Neural progenitor cell (in vitro differentiated cells): ENCODE measurements at regions not wholly inside any gene's neighbourhood (a gene's known extent, or its start where the extent isn't known, plus 50 kb on each side); places are given as distances from the start of the nearest gene placed in this dataset.

Experiments used
- DNase-seq: peaks from one replicate; pipeline ENCODE4 v3.0.0-alpha.2; 2016; ENCODE audit warnings: low spot score
- H2AFZ ChIP-seq: fragments of 200-600 bp; sonication (generic); replicated peaks from 2 replicates; pipeline ENCODE4 v1.6.1; 2016; ENCODE audit warnings: antibody characterized with exemption
- H3F3A ChIP-seq: fragments of 200-600 bp; sonication (generic); 2 replicates; pipeline ENCODE4 v1.6.1; 2016; ENCODE audit warnings: antibody characterized with exemption, low read depth
- H3K27ac ChIP-seq: fragments of 200-600 bp; sonication (generic); 2 replicates; pipeline ENCODE4 v1.5.1; 2016; ENCODE audit warnings: mild to moderate bottlenecking
- H3K27me3 ChIP-seq: fragments of 200-600 bp; sonication (generic); 2 replicates; pipeline ENCODE4 v1.6.1; 2016; ENCODE audit warnings: mild to moderate bottlenecking, moderate library complexity
- H3K36me3 ChIP-seq: fragments of 200-600 bp; sonication (generic); 2 replicates; pipeline ENCODE4 v1.5.1; 2016
- H3K4me1 ChIP-seq: fragments of 200-600 bp; sonication (generic); 2 replicates; pipeline ENCODE4 v1.6.1; 2016; ENCODE audit warnings: mixed run types
- H3K4me2 ChIP-seq: fragments of 200-600 bp; sonication (generic); 2 replicates; pipeline ENCODE4 v1.6.1; 2016
- H3K4me3 ChIP-seq: fragments of 200-600 bp; sonication (generic); 2 replicates; pipeline ENCODE4 v1.5.1; 2016
- H3K79me2 ChIP-seq: fragments of 200-600 bp; sonication (generic); 2 replicates; pipeline ENCODE4 v1.6.1; 2016; ENCODE audit warnings: low read depth
- H3K9ac ChIP-seq: fragments of 200-600 bp; sonication (generic); 2 replicates; pipeline ENCODE4 v1.6.1; 2016
- H3K9me3 ChIP-seq: fragments of 200-600 bp; sonication (generic); 2 replicates; pipeline ENCODE4 v1.5.1; 2016; ENCODE audit warnings: low read depth
- H4K20me1 ChIP-seq: fragments of 200-600 bp; sonication (generic); 2 replicates; pipeline ENCODE4 v1.6.1; 2016; ENCODE audit warnings: low read depth
- H3K27ac Mint-ChIP-seq: 3 replicates; pipeline ENCODE4 v1.8.0; 2021; ENCODE audit warnings: mixed read lengths
- H3K27me3 Mint-ChIP-seq: 2 replicates; pipeline ENCODE4 v1.8.0; 2022; ENCODE audit warnings: low read depth, mild to moderate bottlenecking, inconsistent platforms, moderate library complexity, mixed read lengths; ENCODE audit not compliant: insufficient read depth
- H3K36me3 Mint-ChIP-seq: 3 replicates; pipeline ENCODE4 v1.8.0; 2021; ENCODE audit warnings: mixed read lengths
- H3K4me1 Mint-ChIP-seq: 3 replicates; pipeline ENCODE4 v1.8.0; 2021; ENCODE audit warnings: mixed read lengths
- H3K4me3 Mint-ChIP-seq: 3 replicates; pipeline ENCODE4 v1.8.0; 2021; ENCODE audit warnings: mild to moderate bottlenecking, moderate library complexity, mixed read lengths
- H3K9me3 Mint-ChIP-seq: 3 replicates; pipeline ENCODE4 v1.8.0; 2020; ENCODE audit warnings: mixed read lengths
- EZH2 ChIP-seq: fragments of 200-600 bp; sonication (generic); IDR thresholded peaks from 2 replicates; pipeline ENCODE4 v1.6.1; 2017; ENCODE audit warnings: antibody characterized with exemption, mild to moderate bottlenecking, moderate library complexity
- EZH2phosphoT487 ChIP-seq: fragments of 200-600 bp; sonication (generic); IDR thresholded peaks from 2 replicates; pipeline ENCODE4 v1.6.1; 2017; ENCODE audit warnings: antibody characterized with exemption
- TF ChIP-seq, protein P1 (sequence below): fragments of 200-600 bp; sonication (generic); IDR thresholded peaks from 2 replicates; pipeline ENCODE4 v1.5.1; 2017; ENCODE audit warnings: antibody characterized with exemption, mild to moderate bottlenecking

- no peaks in the 10 kb centered on the region for H3K36me3 ChIP-seq
- H3K4me3 Mint-ChIP-seq: no peak overlapping the region
- no peaks in the 10 kb centered on the region for H3K27me3 Mint-ChIP-seq
- no peaks in the 10 kb centered on the region for H3K9me3 ChIP-seq
- H3K9ac ChIP-seq: no peak overlapping the region
- no peaks in the 10 kb centered on the region for H3K4me1 ChIP-seq
- no peaks in the 10 kb centered on the region for H4K20me1 ChIP-seq
- no peaks in the 10 kb centered on the region for H3K27me3 ChIP-seq
- TF ChIP-seq, protein P1, sequence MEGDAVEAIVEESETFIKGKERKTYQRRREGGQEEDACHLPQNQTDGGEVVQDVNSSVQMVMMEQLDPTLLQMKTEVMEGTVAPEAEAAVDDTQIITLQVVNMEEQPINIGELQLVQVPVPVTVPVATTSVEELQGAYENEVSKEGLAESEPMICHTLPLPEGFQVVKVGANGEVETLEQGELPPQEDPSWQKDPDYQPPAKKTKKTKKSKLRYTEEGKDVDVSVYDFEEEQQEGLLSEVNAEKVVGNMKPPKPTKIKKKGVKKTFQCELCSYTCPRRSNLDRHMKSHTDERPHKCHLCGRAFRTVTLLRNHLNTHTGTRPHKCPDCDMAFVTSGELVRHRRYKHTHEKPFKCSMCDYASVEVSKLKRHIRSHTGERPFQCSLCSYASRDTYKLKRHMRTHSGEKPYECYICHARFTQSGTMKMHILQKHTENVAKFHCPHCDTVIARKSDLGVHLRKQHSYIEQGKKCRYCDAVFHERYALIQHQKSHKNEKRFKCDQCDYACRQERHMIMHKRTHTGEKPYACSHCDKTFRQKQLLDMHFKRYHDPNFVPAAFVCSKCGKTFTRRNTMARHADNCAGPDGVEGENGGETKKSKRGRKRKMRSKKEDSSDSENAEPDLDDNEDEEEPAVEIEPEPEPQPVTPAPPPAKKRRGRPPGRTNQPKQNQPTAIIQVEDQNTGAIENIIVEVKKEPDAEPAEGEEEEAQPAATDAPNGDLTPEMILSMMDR: no peak
- TF ChIP-seq EZH2phosphoT487 (no peak), EZH2 (no peak)
- H3K27ac ChIP-seq: no peak overlapping the region
- H3K9me3 Mint-ChIP-seq: no peaks in the 10 kb centered on the region
- H3K4me3 ChIP-seq: no peak overlapping the region
- DNase-seq: no peak
- H3K27ac Mint-ChIP-seq: no peak overlapping the region
- H2AFZ ChIP-seq: no peak overlapping the region
- H3K4me2 ChIP-seq: no peak overlapping the region
- no peaks in the 10 kb centered on the region for H3K4me1 Mint-ChIP-seq
- H3F3A ChIP-seq: no peaks in the 10 kb centered on the region
- H3K79me2 ChIP-seq: no peaks in the 10 kb centered on the region
- H3K36me3 Mint-ChIP-seq: no peaks in the 10 kb centered on the region
Measured at GRCh38 chr13:105878119-105878700, 657.3 kb downstream of the EFNB2 start.

- H3K4me3 Mint-ChIP-seq: no peak overlapping the region
Measured at GRCh38 chr13:105874814-105875213, 660.6 kb downstream of the EFNB2 start.

DNA sequence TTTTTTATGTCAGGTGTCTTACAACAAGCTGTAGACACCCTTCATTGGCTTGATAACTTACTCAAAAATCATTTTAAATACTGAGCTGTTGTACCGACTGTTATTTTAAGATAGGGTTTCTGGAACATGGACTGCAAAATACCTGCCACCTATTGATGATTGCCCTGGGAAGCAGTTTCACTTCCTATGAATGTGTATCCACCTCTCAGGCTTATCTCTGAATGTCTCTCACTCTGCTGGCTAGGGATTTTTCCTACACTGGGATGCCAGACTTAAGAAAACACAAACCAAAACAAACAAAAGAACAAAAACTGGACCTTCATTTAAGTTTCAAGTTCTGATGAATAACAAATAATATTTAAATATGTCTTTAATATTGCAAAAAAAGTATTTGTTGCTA is 663.7 kb downstream of the EFNB2 start:
- Histone ChIP-seq H3K4me1 (no peaks in the 10 kb centered on the region), H3K4me3 (no peak overlapping the region), H4K20me1 (no peaks in the 10 kb centered on the region), H3K79me2 (no peaks in the 10 kb centered on the region), H3F3A (no peaks in the 10 kb centered on the region), H3K27ac (no peak overlapping the region), H3K36me3 (no peaks in the 10 kb centered on the region), H3K9me3 (no peaks in the 10 kb centered on the region), H2AFZ (no peak overlapping the region), H3K9ac (no peak overlapping the region), H3K4me2 (no peak overlapping the region), H3K27me3 (no peaks in the 10 kb centered on the region)
- Mint-ChIP-seq H3K4me3 (no peak overlapping the region), H3K27ac (no peak overlapping the region), H3K27me3 (no peaks in the 10 kb centered on the region), H3K36me3 (no peaks in the 10 kb centered on the region), H3K9me3 (no peaks in the 10 kb centered on the region), H3K4me1 (no peaks in the 10 kb centered on the region)
- DNase-seq: no peak
- TF ChIP-seq, protein P1: no peak
- TF ChIP-seq EZH2phosphoT487 (no peak), EZH2 (no peak)

More at GRCh38 chr13:105874814-105875213, 660.6 kb downstream of the EFNB2 start:
- Mint-ChIP-seq H3K27me3 (no peaks in the 10 kb centered on the region), H3K36me3 (no peaks in the 10 kb centered on the region), H3K4me1 (no peaks in the 10 kb centered on the region), H3K9me3 (no peaks in the 10 kb centered on the region), H3K27ac (no peak overlapping the region)
- Histone ChIP-seq H3K9me3 (no peaks in the 10 kb centered on the region), H3K79me2 (no peaks in the 10 kb centered on the region), H3K27ac (no peak overlapping the region), H2AFZ (no peak overlapping the region), H3K36me3 (no peaks in the 10 kb centered on the region), H3K9ac (no peak overlapping the region), H3K4me2 (no peak overlapping the region), H3K4me1 (no peaks in the 10 kb centered on the region), H4K20me1 (no peaks in the 10 kb centered on the region), H3K27me3 (no peaks in the 10 kb centered on the region), H3F3A (no peaks in the 10 kb centered on the region), H3K4me3 (no peak overlapping the region)
- no peak for DNase-seq
- TF ChIP-seq EZH2phosphoT487 (no peak), EZH2 (no peak)
- TF ChIP-seq, protein P1: no peak
